Lower leg skin (tissue), 4 donors: ENCODE measurements at regions not wholly inside any gene's neighbourhood (a gene's known extent, or its start where the extent isn't known, plus 50 kb on each side); places are given as distances from the start of the nearest gene placed in this dataset.

Source experiments
- DNase-seq, 2 donors: peaks; one replicate each; pipeline ENCODE4 v3.0.0-alpha.2; 2019; ENCODE audit warnings: low spot score in 2 of 2
- H3K4me3 ChIP-seq: fragments of 200-600 bp; sonication (generic); 2 replicates; pipeline ENCODE4 v1.5.1; 2017; ENCODE audit warnings: mild to moderate bottlenecking, low read depth; ENCODE audit not compliant: poor library complexity, severe bottlenecking
- CTCF ChIP-seq, 3 donors: fragments of 450-650 bp; IDR thresholded peaks; one replicate each; pipeline ENCODE4 v1.5.1; 2016; ENCODE audit warnings: antibody characterized with exemption in 3 of 3, mild to moderate bottlenecking in 3 of 3, moderate library complexity in 2 of 3
- POLR2A ChIP-seq, 2 donors: fragments of 450-650 bp; IDR thresholded peaks; one replicate each; pipeline ENCODE4 v1.6.1; 2016 to 2017; ENCODE audit warnings: antibody characterized with exemption in 2 of 2, mild to moderate bottlenecking in 1 of 2, moderate library complexity in 1 of 2
- WGBS, 2 donors: methylation state at CpG; one replicate each; pipeline ENCODE4 v1.1.5; 2018; 5-methylcytosine and 5-hydroxymethylcytosine counted together
- intact Hi-C: fragments of 100-400 bp; cut with DNase I; formaldehyde crosslinking; loops from one replicate; pipeline ENCODE4 v1.15.0; 2023; ENCODE audit warnings: low total_unique reads

DNA sequence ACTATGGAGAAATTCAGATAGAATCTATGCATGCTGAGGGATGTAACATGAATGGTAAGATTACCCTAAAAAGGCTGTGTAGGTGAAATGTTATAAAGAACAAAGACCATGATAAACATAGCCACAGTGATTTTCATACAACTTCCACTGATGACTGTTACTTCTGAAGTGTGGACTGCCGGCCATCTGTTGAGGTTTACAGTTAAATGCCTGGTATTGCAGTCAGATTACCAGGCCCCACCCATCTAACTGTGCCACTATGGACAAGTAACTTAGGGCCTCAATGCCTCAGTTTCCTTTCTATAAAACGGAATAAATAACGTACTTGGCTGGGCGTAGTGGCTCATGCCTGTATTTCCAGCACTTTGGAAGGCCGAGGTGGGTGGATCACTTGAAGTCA lies 395.6 kb downstream of the KLF12 start:
- intact Hi-C loops = no loop called here
- 97% methylated on average over 5 of the region's 5 CpGs for WGBS, 2 donors
- TF ChIP-seq CTCF (IDR thresholded peaks at IDR 0.05) = no peak
- TF ChIP-seq POLR2A (IDR thresholded peaks at IDR 0.05) = no peak
- no peak overlapping the region for H3K4me3 ChIP-seq
- no peak for DNase-seq

DNA sequence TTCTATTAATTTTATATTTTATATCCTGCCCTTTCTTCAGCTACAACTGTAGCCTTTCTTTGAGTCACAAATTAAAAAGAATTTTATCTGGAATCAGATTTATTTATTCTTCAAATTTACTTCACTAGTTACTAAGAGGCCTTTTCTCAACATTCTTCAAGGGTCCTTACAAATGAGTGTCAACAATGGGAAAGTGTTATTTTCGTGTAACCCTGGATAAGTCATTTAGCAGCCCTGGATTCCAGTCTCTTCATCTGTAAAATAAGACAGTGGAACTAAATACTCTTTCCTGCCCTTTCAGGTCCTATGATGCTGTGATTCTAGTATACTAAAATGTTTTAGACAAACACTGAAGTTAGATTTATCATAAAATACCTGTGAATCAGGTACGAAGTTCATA lies 397.0 kb downstream of the KLF12 start:
- WGBS, 2 donors = 94 to 95% methylated on average over 2 of the region's 2 CpGs
- intact Hi-C loops = no loop called here

GRCh38 chr13:73733706-73734105 lies 400.5 kb downstream of the KLF12 start:
- intact Hi-C loops = no loop called here
- no peak for TF ChIP-seq CTCF (IDR thresholded peaks at IDR 0.05)
- no peak for TF ChIP-seq POLR2A (IDR thresholded peaks at IDR 0.05)
- no peak for DNase-seq
- no peak overlapping the region for H3K4me3 ChIP-seq
- 95 to 99% methylated on average over 4 of the region's 4 CpGs for WGBS, 2 donors

More for the DNA sequence above, 397.0 kb downstream of the KLF12 start:
- DNase-seq = no peak
- H3K4me3 ChIP-seq = no peak overlapping the region
- TF ChIP-seq CTCF (IDR thresholded peaks at IDR 0.05) (no peak), POLR2A (IDR thresholded peaks at IDR 0.05) (no peak)

GRCh38 chr13:73732350-73732749 lies 401.9 kb downstream of the KLF12 start:
- intact Hi-C loops = no loop called here
- 92 to 95% methylated on average over 2 of the region's 2 CpGs for WGBS, 2 donors
- TF ChIP-seq POLR2A (IDR thresholded peaks at IDR 0.05) (no peak), CTCF (IDR thresholded peaks at IDR 0.05) (no peak)
- no peak overlapping the region for H3K4me3 ChIP-seq
- no peak for DNase-seq

DNA sequence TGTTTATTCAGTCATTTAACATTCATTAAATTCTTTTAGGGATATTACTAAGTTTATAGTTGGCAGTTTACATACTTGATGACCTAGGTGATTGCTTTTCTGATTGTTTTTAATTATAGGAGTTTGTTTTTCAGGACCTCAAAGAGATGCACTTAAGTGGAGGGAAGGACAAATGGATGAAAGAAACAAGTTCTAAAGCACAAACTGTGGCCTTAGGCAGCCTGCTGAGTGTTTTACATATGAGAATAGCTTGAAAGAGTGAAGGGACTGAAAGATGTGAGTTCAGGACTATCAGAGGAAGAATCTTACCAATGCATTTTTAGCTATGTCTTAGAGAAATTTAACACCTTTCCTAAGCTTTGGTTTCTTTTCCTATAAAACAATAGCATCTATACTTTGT lies 402.6 kb downstream of the KLF12 start:
- TF ChIP-seq POLR2A (IDR thresholded peaks at IDR 0.05) (no peak), CTCF (IDR thresholded peaks at IDR 0.05) (no peak)
- H3K4me3 ChIP-seq = no peak overlapping the region
- intact Hi-C loops = no loop called here

GRCh38 chr13:73730014-73730413 lies 404.2 kb downstream of the KLF12 start:
- TF ChIP-seq CTCF (IDR thresholded peaks at IDR 0.05) (no peak), POLR2A (IDR thresholded peaks at IDR 0.05) (no peak)
- intact Hi-C loops = no loop called here
- no peak for DNase-seq
- 87 to 88% methylated on average over 5 of the region's 5 CpGs for WGBS, 2 donors
- no peak overlapping the region for H3K4me3 ChIP-seq

More for the DNA sequence above, 402.6 kb downstream of the KLF12 start:
- no peak for DNase-seq
